ENCODE measurements at regions not wholly inside any gene's neighbourhood (a gene's known extent, or its start where the extent isn't known, plus 50 kb on each side); places are given as distances from the start of the nearest gene placed in this dataset.

- TF ChIP-seq CTCF (IDR thresholded peaks at IDR 0.05), result no peak
- TF ChIP-seq TCF7L2 (IDR thresholded peaks at IDR 0.05; ENCODE audit: low read depth, low read length), result no peak
- TF ChIP-seq REST (IDR thresholded peaks at IDR 0.05; ENCODE audit: insufficient read depth in 1 of 2, low read depth in 2 of 2, low read length in 1 of 2), result no peak
- no peak for TF ChIP-seq POLR2AphosphoS5 (IDR thresholded peaks at IDR 0.05; ENCODE audit: low read depth, low read length)
Observed at GRCh38 chr3:44061961-44062360, 179.7 kb upstream of the TOPAZ1 start.

Data from Panc1 (cell line).